ENCODE measurements at regions not wholly inside any gene's neighbourhood (a gene's known extent, or its start where the extent isn't known, plus 50 kb on each side); places are given as distances from the start of the nearest gene placed in this dataset.
"Not testable (repeated sequence)": the region's sequence is repeated elsewhere in the genome, so short reads cannot be mapped to it uniquely, and the experiment has no call there.

DNA sequence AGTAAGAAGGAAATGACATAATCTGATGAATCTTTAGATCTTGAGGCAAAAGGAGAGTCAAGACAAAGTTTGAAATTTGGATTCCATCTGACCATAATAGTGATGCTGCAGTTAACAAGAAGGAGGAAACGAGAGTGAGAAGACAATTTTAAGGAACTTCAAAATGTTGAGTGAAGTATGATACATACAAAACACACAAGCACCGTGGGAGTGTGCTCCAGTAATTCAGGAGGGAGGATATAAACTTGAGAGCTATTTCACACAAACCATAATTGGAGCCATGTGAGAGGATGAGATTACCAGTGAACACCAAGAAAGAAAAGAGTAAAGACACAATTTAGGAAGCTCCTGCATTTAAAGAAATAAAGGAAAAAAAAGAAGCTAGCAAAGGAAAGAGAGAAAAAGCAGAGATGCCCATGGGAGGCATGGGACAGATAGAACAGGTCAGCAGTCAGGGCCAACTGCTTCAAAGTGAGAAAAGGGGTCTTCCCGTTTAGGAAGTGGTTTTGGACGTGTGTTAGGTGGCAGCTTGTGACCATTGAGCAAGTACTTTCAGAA, 150.7 kb upstream of the SLC7A11 start:
- H3K4me3 ChIP-seq, result no peak overlapping the region
- H3K9me3 ChIP-seq, result no peaks in the 10 kb centered on the region
- no peaks in the 10 kb centered on the region for H3K27me3 ChIP-seq
- DNase-seq (no peak), ATAC-seq (peak; percentile 33)
- no peaks in the 10 kb centered on the region for H3K4me1 ChIP-seq
- TF ChIP-seq CTCF (IDR thresholded peaks at IDR 0.05), result no peak
- intact Hi-C loops (cut with DNase I), result no loop called here
- no peaks in the 10 kb centered on the region for H3K36me3 ChIP-seq
- no peak overlapping the region for H3K27ac ChIP-seq

GRCh38 chr4:138389976-138390685, 148.0 kb upstream of the SLC7A11 start:
- Histone ChIP-seq H3K4me3 (no peak overlapping the region), H3K9me3 (no peaks in the 10 kb centered on the region), H3K27me3 (no peaks in the 10 kb centered on the region), H3K4me1 (no peaks in the 10 kb centered on the region), H3K36me3 (no peaks in the 10 kb centered on the region), H3K27ac (no peak overlapping the region)
- DNase-seq (no peak), ATAC-seq (peak; percentile 17)
- TF ChIP-seq CTCF (IDR thresholded peaks at IDR 0.05), result no peak
- intact Hi-C loops (cut with DNase I), result no loop called here

- H3K36me3 ChIP-seq, result no peaks in the 10 kb centered on the region
- peaks cover 0 to 26% of the 10 kb centered on the region in 2 donors for H3K9me3 ChIP-seq
- H3K27ac ChIP-seq, result no peak overlapping the region
- DNase-seq, result no peak
- intact Hi-C loops (cut with DNase I), result no loop called here
- no peaks in the 10 kb centered on the region for H3K27me3 ChIP-seq
- H3K4me1 ChIP-seq, result no peaks in the 10 kb centered on the region
- TF ChIP-seq CTCF (IDR thresholded peaks at IDR 0.05), result no peak
- no peak for ATAC-seq
- H3K4me3 ChIP-seq, result no peak overlapping the region
These were observed 132.8 kb upstream of the SLC7A11 start for GRCh38 chr4:138374947-138375346.

- no peaks in the 10 kb centered on the region for H3K27me3 ChIP-seq
- no peak for TF ChIP-seq CTCF (IDR thresholded peaks at IDR 0.05)
- no peak overlapping the region for H3K4me3 ChIP-seq
- H3K27ac ChIP-seq, result no peak overlapping the region
- ATAC-seq, result no peak
- no peaks in the 10 kb centered on the region for H3K9me3 ChIP-seq
- DNase-seq, result no peak
- H3K36me3 ChIP-seq, result no peaks in the 10 kb centered on the region
- intact Hi-C loops (cut with DNase I), result no loop called here
- no peaks in the 10 kb centered on the region for H3K4me1 ChIP-seq
These were observed 125.8 kb upstream of the SLC7A11 start for GRCh38 chr4:138367942-138368341.

- ATAC-seq; intact Hi-C loops (cut with DNase I); DNase-seq: not testable (repeated sequence)
These were observed 110.3 kb upstream of the SLC7A11 start for GRCh38 chr4:138352446-138352845.

More at GRCh38 chr4:138352446-138352845, 110.3 kb upstream of the SLC7A11 start:
- not testable (repeated sequence) for H3K4me1 ChIP-seq, H3K27me3 ChIP-seq, H3K4me3 ChIP-seq, H3K36me3 ChIP-seq, H3K27ac ChIP-seq
- peaks cover 0 to 13% of the 10 kb centered on the region in 2 donors for H3K9me3 ChIP-seq

Measured in left lung (tissue), 4 donors.